Liver (tissue), 7 donors: ENCODE measurements at regions not wholly inside any gene's neighbourhood (a gene's known extent, or its start where the extent isn't known, plus 50 kb on each side); places are given as distances from the start of the nearest gene placed in this dataset.

Experiments
- DNase-seq: peaks from one replicate; pipeline ENCODE4 v3.0.0-alpha.2; 2017; ENCODE audit warnings: low spot score
- H3K27ac ChIP-seq, 2 donors: one replicate each; pipeline ENCODE4 v1.7.0; 2013; ENCODE audit warnings: inconsistent platforms in 2 of 2, low read length in 2 of 2, control low read depth in 1 of 2, low read depth in 1 of 2, mild to moderate bottlenecking in 1 of 2
- H3K27me3 ChIP-seq, 4 donors: one replicate each; pipeline versions ENCODE4 v1.6.1 to v1.7.0; 2013; ENCODE audit warnings: low read length in 3 of 4, inconsistent platforms in 1 of 4, mild to moderate bottlenecking in 1 of 4, moderate library complexity in 1 of 4; ENCODE audit not compliant: control insufficient read depth in 4 of 4, insufficient read depth in 4 of 4
- H3K36me3 ChIP-seq, 4 donors: one replicate each; pipeline versions ENCODE4 v1.6.1 to v1.7.0; 2013; ENCODE audit warnings: low read length in 3 of 4, mild to moderate bottlenecking in 3 of 4, low read depth in 1 of 4, moderate library complexity in 1 of 4; ENCODE audit not compliant: control insufficient read depth in 4 of 4, insufficient read depth in 3 of 4
- H3K4me1 ChIP-seq, 4 donors: one replicate each; pipeline versions ENCODE4 v1.6.1 to v1.7.0; 2013; ENCODE audit warnings: low read length in 3 of 4, mild to moderate bottlenecking in 3 of 4, moderate library complexity in 1 of 4; ENCODE audit not compliant: control insufficient read depth in 4 of 4, insufficient read depth in 4 of 4
- H3K4me3 ChIP-seq, 3 donors: one replicate each; pipeline versions ENCODE4 v1.6.1 to v1.7.0; 2013; ENCODE audit warnings: low read length in 3 of 3, control low read depth in 1 of 3, low read depth in 1 of 3, mild to moderate bottlenecking in 1 of 3
- H3K9ac ChIP-seq, 2 donors: one replicate each; pipeline ENCODE4 v1.7.0; 2013; ENCODE audit warnings: low read length in 2 of 2, mild to moderate bottlenecking in 2 of 2, moderate library complexity in 2 of 2, control low read depth in 1 of 2, low read depth in 1 of 2
- H3K9me3 ChIP-seq, 4 donors: one replicate each; pipeline versions ENCODE4 v1.6.1 to v1.7.0; 2013; ENCODE audit warnings: low read length in 3 of 4; ENCODE audit not compliant: control insufficient read depth in 4 of 4
- ATF3 ChIP-seq: IDR thresholded peaks from 2 replicates; pipeline ENCODE4 v1.6.1; 2016; ENCODE audit warnings: antibody characterized with exemption
- CTCF ChIP-seq: fragments of 150-350 bp; IDR thresholded peaks from 2 replicates; pipeline ENCODE4 v1.5.1; 2017; ENCODE audit warnings: improper control_type of control experiment, low read depth, low read length; ENCODE audit not compliant: missing input control
- EGR1 ChIP-seq, 2 donors: IDR thresholded peaks; 2 replicates each; pipeline ENCODE4 v1.6.1; 2016 to 2018; ENCODE audit warnings: antibody characterized with exemption in 2 of 2, low read depth in 2 of 2
- FOXA1 ChIP-seq: IDR thresholded peaks from 2 replicates; pipeline ENCODE4 v1.6.1; 2016; ENCODE audit warnings: antibody characterized with exemption
- FOXA2 ChIP-seq: IDR thresholded peaks from 2 replicates; pipeline ENCODE4 v1.6.1; 2016; ENCODE audit warnings: antibody characterized with exemption
- GABPA ChIP-seq, 2 donors: IDR thresholded peaks in 1 of 2; conservative IDR thresholded peaks in 1 of 2; 2 replicates each; pipeline ENCODE4 v1.6.1; 2016; ENCODE audit warnings: antibody characterized with exemption in 2 of 2, mild to moderate bottlenecking in 1 of 2, moderate library complexity in 1 of 2
- HNF4A ChIP-seq, 2 donors: conservative IDR thresholded peaks; 2 replicates each; pipeline ENCODE4 v1.6.1; 2016; ENCODE audit warnings: antibody characterized with exemption in 2 of 2, mild to moderate bottlenecking in 2 of 2
- HNF4G ChIP-seq: IDR thresholded peaks from 2 replicates; pipeline ENCODE4 v1.6.1; 2016; ENCODE audit warnings: antibody characterized with exemption
- JUND ChIP-seq, 2 donors: IDR thresholded peaks; 2 replicates each; pipeline ENCODE4 v1.6.1; 2016; ENCODE audit warnings: antibody characterized with exemption in 2 of 2
- MAX ChIP-seq: IDR thresholded peaks from 2 replicates; pipeline ENCODE4 v1.6.1; 2016; ENCODE audit warnings: antibody characterized with exemption
- NR2F2 ChIP-seq: IDR thresholded peaks from 2 replicates; pipeline ENCODE4 v1.6.1; 2016; ENCODE audit warnings: antibody characterized with exemption
- RAD21 ChIP-seq, 2 donors: IDR thresholded peaks; 2 replicates each; pipeline ENCODE4 v1.6.1; 2016; ENCODE audit warnings: antibody characterized with exemption in 2 of 2, mild to moderate bottlenecking in 2 of 2
- REST ChIP-seq: IDR thresholded peaks from 2 replicates; pipeline ENCODE4 v1.6.1; 2016; ENCODE audit warnings: antibody characterized with exemption, mild to moderate bottlenecking
- RXRA ChIP-seq, 2 donors: IDR thresholded peaks; 2 replicates each; pipeline ENCODE4 v1.6.1; 2017 to 2018; ENCODE audit warnings: antibody characterized with exemption in 2 of 2, mild to moderate bottlenecking in 1 of 2
- SP1 ChIP-seq: IDR thresholded peaks from 2 replicates; pipeline ENCODE4 v1.6.1; 2018; ENCODE audit warnings: antibody characterized with exemption, mild to moderate bottlenecking
- TAF1 ChIP-seq: conservative IDR thresholded peaks from 2 replicates; pipeline ENCODE4 v1.6.1; 2016; ENCODE audit warnings: antibody characterized with exemption, mild to moderate bottlenecking
- YY1 ChIP-seq: IDR thresholded peaks from 2 replicates; pipeline ENCODE4 v1.6.1; 2016; ENCODE audit warnings: antibody characterized with exemption, mild to moderate bottlenecking
- ZBTB33 ChIP-seq: IDR thresholded peaks from 2 replicates; pipeline ENCODE4 v1.6.1; 2016; ENCODE audit warnings: antibody characterized with exemption
- donor health status: healthy.
- donor health status: healthy.
- donor health status: healthy.
- donor health status: healthy.

GRCh38 chr18:51273437-51273836 is 76.0 kb upstream of the MEX3C start:
- TF ChIP-seq FOXA2, result no peak
- no peak for TF ChIP-seq YY1
- no peak for TF ChIP-seq HNF4G
- TF ChIP-seq JUND (IDR thresholded peaks at IDR 0.05), result no peak
- TF ChIP-seq RAD21 (IDR thresholded peaks at IDR 0.05), result no peak
- no peak for TF ChIP-seq RXRA (IDR thresholded peaks at IDR 0.05)
- no peak for TF ChIP-seq SP1
- TF ChIP-seq ZBTB33, result no peak
- no peak for TF ChIP-seq REST
- TF ChIP-seq EGR1 (IDR thresholded peaks at IDR 0.05; ENCODE audit: low read depth in 2 of 2), result no peak
- TF ChIP-seq CTCF, result no peak
- TF ChIP-seq MAX, result no peak
- no peak for TF ChIP-seq NR2F2
- no peak for TF ChIP-seq ATF3
- no peak for TF ChIP-seq FOXA1
- no peak for TF ChIP-seq GABPA (IDR thresholded peaks at IDR 0.05 in 1 of 2, conservative IDR thresholded peaks at IDR 0.05 in 1 of 2)
- TF ChIP-seq HNF4A (conservative IDR thresholded peaks at IDR 0.05), result no peak
- TF ChIP-seq TAF1, result no peak
- no peak for DNase-seq
- Histone ChIP-seq H3K9me3 (no peaks in the 10 kb centered on the region), H3K27me3 (no peaks in the 10 kb centered on the region), H3K4me3 (no peak overlapping the region), H3K9ac (no peak overlapping the region), H3K4me1 (no peaks in the 10 kb centered on the region), H3K27ac (no peak overlapping the region), H3K36me3 (no peaks in the 10 kb centered on the region)
